Right atrium auricular region (tissue), 2 donors: ENCODE measurements at regions not wholly inside any gene's neighbourhood (a gene's known extent, or its start where the extent isn't known, plus 50 kb on each side); places are given as distances from the start of the nearest gene placed in this dataset.

ENCODE experiments used
- DNase-seq: peaks from one replicate; pipeline ENCODE4 v3.0.0-alpha.2; 2019; ENCODE audit warnings: low spot score
- H3K27ac ChIP-seq, 2 donors: fragments of 200-600 bp; sonication (generic); 1 replicate in 1 of 2; 2 replicates in 1 of 2; pipeline ENCODE4 v1.5.1; 2016 to 2019
- H3K27me3 ChIP-seq, 2 donors: fragments of 200-600 bp; sonication (generic); one replicate each; pipeline versions ENCODE4 v1.5.1 to v1.6.0; 2017 to 2019
- H3K36me3 ChIP-seq: fragments of 200-600 bp; sonication (generic); one replicate; pipeline ENCODE4 v1.5.1; 2016
- H3K4me1 ChIP-seq, 2 donors: fragments of 200-600 bp; sonication (generic); one replicate each; pipeline versions ENCODE4 v1.5.1 to v1.6.0; 2017 to 2019
- H3K4me3 ChIP-seq, 2 donors: fragments of 200-600 bp; sonication (generic); 1 replicate in 1 of 2; 2 replicates in 1 of 2; pipeline ENCODE4 v1.5.1; 2017 to 2019; ENCODE audit warnings: mild to moderate bottlenecking in 1 of 2, moderate library complexity in 1 of 2
- H3K9me3 ChIP-seq, 2 donors: fragments of 200-600 bp; sonication (generic); one replicate each; pipeline ENCODE4 v1.5.1; 2019
- TF ChIP-seq, protein P1 (sequence below), 2 donors: fragments of 200-600 bp; sonication (generic); IDR thresholded peaks; one replicate each; pipeline ENCODE4 v1.5.1; 2019; ENCODE audit warnings: antibody characterized with exemption in 2 of 2

DNA sequence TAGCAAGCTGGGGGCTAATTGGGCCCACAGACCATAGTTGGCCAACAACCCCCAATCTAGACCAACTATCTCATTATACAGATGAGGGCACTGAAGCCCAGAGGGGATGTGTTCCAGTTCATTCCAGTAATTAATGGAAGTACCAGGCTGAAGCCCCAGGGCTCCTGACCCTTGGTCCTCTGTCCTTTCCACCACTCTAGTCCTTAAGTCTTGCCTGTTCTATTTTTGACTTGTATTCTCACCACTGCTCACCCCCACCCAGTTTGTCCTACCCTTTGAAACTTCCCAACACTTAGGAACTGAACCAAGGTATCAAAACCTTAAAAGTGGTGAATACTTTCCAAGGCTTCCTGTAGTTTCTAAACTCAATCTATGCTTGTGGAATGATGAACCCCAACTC lies 407.4 kb downstream of the ENC1 start:
- TF ChIP-seq, protein P1, sequence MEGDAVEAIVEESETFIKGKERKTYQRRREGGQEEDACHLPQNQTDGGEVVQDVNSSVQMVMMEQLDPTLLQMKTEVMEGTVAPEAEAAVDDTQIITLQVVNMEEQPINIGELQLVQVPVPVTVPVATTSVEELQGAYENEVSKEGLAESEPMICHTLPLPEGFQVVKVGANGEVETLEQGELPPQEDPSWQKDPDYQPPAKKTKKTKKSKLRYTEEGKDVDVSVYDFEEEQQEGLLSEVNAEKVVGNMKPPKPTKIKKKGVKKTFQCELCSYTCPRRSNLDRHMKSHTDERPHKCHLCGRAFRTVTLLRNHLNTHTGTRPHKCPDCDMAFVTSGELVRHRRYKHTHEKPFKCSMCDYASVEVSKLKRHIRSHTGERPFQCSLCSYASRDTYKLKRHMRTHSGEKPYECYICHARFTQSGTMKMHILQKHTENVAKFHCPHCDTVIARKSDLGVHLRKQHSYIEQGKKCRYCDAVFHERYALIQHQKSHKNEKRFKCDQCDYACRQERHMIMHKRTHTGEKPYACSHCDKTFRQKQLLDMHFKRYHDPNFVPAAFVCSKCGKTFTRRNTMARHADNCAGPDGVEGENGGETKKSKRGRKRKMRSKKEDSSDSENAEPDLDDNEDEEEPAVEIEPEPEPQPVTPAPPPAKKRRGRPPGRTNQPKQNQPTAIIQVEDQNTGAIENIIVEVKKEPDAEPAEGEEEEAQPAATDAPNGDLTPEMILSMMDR (IDR thresholded peaks at IDR 0.05) = no peak
- no peaks in the 10 kb centered on the region for H3K27me3 ChIP-seq
- no peak overlapping the region for H3K27ac ChIP-seq
- H3K4me1 ChIP-seq = no peaks in the 10 kb centered on the region
- DNase-seq = no peak
- no peaks in the 10 kb centered on the region for H3K36me3 ChIP-seq
- H3K9me3 ChIP-seq = no peaks in the 10 kb centered on the region
- H3K4me3 ChIP-seq = no peak overlapping the region

DNA sequence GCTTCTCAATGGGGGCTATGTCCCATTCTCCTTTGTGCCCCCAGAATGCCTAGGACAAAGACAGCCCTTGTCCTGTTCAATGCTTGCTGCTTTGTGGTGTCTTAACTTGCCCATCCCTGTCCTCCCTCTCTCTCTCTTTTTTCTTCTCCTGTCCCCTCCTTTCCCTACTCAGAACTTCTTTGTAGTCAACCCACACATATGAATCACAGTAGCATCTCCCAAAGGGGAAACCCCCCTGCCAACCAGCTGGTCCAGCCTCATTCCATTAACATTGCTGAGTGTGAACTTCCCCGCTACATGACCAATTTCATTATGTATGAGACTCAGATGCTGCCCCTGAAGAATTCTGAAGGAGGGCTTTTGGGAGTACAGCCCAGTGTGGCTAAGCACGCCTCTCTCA lies 408.3 kb downstream of the ENC1 start:
- TF ChIP-seq, protein P1 (IDR thresholded peaks at IDR 0.05) = no peak
- Histone ChIP-seq H3K36me3 (no peaks in the 10 kb centered on the region), H3K27ac (no peak overlapping the region), H3K4me3 (no peak overlapping the region), H3K27me3 (no peaks in the 10 kb centered on the region), H3K9me3 (no peaks in the 10 kb centered on the region), H3K4me1 (no peaks in the 10 kb centered on the region)
- DNase-seq = no peak

DNA sequence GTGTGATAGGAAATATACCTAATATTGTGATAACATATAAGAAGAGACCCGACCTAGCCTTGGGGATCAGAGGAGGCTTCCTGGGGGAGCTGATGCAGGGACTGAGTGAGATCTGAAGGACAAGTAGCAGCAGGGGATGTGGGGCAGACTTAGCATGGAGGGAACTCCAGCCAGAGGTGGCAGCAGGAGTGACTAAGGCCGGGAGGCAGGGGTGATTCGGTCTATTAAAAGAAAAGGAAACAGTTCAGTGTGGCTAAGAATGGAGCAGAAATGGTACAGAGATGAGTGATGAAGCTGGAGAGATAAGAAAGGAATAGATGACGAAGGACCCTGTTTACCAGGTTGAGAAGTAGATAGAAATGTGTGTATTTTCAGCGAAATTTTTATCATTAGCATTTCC lies 408.8 kb downstream of the ENC1 start:
- no peak for DNase-seq
- TF ChIP-seq, protein P1 (IDR thresholded peaks at IDR 0.05) = no peak

DNA sequence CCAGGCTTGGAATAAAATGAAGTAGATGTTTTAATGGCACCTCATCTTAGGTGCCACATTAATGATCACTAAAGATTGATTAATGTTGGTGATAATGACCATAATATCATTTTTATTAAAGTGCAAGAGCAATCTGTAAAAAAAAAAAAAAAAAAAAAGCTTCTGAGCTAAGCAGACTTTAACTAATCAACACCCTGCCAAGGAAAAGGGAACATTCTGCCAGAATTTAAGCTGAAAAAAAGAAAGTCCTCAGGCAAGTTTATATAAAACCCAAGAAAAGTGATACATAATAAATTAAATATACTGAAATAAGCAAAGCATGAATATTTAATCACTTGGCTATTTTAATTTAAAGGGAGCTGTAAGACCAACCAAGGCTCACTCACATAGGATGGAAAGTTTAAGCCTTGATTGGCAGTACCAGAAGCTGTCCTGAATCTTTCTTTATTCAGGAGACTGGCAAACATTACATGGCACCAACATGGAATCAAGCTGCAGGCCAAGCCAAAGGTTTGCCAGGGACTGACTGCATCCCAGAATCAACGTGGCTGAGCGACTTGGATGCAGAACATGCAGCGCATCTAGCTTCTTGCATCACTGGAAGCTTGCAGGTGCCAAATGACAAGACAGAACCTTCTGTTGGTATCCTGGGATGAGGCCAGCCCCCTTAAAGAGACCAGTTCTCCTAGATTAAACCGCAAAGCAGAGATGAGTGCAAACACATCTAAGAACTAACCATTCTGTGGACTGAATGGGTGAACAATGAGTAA lies 413.6 kb downstream of the ENC1 start:
- no peak overlapping the region for H3K4me3 ChIP-seq
- no peaks in the 10 kb centered on the region for H3K9me3 ChIP-seq
- H3K36me3 ChIP-seq = no peaks in the 10 kb centered on the region
- no peak overlapping the region for H3K27ac ChIP-seq
- no peaks in the 10 kb centered on the region for H3K27me3 ChIP-seq
- DNase-seq = no peak
- no peaks in the 10 kb centered on the region for H3K4me1 ChIP-seq
- TF ChIP-seq, protein P1 (IDR thresholded peaks at IDR 0.05) = no peak

More for the DNA sequence above, 408.8 kb downstream of the ENC1 start:
- H3K4me3 ChIP-seq = no peak overlapping the region
- H3K27me3 ChIP-seq = no peaks in the 10 kb centered on the region
- no peaks in the 10 kb centered on the region for H3K9me3 ChIP-seq
- no peak overlapping the region for H3K27ac ChIP-seq
- H3K36me3 ChIP-seq = no peaks in the 10 kb centered on the region
- H3K4me1 ChIP-seq = no peaks in the 10 kb centered on the region

DNA sequence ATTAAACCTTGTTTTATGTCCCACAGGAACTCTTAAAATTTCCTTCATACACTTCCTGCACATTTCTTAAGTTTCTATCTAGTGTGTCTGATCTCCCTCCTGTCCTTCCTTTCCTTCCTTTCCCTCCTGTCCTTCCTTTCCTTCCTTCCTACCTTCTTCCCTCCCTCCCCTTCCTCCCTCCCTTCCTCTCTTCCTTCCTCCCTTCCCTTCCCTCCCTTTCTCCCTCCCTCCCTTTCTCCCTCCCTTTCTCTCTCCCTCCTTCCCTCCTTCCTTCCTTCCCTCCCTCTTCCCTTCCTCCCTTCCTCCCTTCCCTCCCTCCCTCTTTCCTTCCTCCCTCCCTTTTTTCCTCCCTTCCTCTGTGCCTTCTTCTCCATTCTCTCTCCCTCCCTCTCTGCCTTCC lies 414.9 kb downstream of the ENC1 start:
- no peak overlapping the region for H3K4me3 ChIP-seq
- no peaks in the 10 kb centered on the region for H3K9me3 ChIP-seq
- DNase-seq = no peak
- no peaks in the 10 kb centered on the region for H3K36me3 ChIP-seq
- no peak overlapping the region for H3K27ac ChIP-seq
- TF ChIP-seq, protein P1 (IDR thresholded peaks at IDR 0.05) = no peak
- H3K4me1 ChIP-seq = no peaks in the 10 kb centered on the region
- no peaks in the 10 kb centered on the region for H3K27me3 ChIP-seq

DNA sequence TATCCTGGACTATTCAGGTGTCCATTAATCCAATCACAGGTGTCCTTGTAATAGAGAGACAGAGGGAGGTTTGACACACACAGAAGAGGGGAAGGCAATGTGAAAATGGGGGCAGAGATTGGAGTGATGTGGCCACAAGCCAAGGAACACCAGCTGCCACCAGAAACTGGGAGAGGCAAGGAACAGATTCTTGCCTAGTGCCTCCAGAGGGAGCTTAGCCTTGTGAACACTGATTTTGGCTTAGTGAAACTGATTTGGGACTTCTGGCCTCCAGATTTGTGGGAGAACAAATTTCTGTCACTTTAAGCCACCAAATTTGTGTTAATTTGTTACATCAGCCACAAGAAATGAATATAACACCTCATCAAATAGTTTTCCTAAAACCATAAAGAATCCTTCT lies 416.2 kb downstream of the ENC1 start:
- Histone ChIP-seq H3K27ac (no peak overlapping the region), H3K27me3 (no peaks in the 10 kb centered on the region), H3K36me3 (no peaks in the 10 kb centered on the region), H3K9me3 (peaks cover 0 to 5% of the 10 kb centered on the region in 2 donors), H3K4me3 (no peak overlapping the region), H3K4me1 (no peaks in the 10 kb centered on the region)
- TF ChIP-seq, protein P1 (IDR thresholded peaks at IDR 0.05) = no peak
- DNase-seq = no peak
